IMR-90 (cell line): ENCODE measurements at regions not wholly inside any gene's neighbourhood (a gene's known extent, or its start where the extent isn't known, plus 50 kb on each side); places are given as distances from the start of the nearest gene placed in this dataset.

ENCODE experiments used
- ATAC-seq: fragments of 200-7000 bp; cut with Tn5 transposase; 2 replicates; pipeline ENCODE4 v1.9.1; 2020; ENCODE audit warnings: low read depth, mild to moderate bottlenecking, moderate library complexity
- BruUV-seq: library from RNA; stranded (reverse); fragments of 400-500 nt; replicated peaks from 2 replicates; lab custom pipeline; 2021; lab: Mats Ljungman, UMichigan
- CTCF ChIA-PET: fragments of 300-600 bp; formaldehyde crosslinking; extraction: SDS; loops from one replicate; lab custom pipeline; 2021; ENCODE audit warnings: antibody characterized with exemption; lab: Yijun Ruan, JAX
- POLR2A ChIA-PET: fragments of 300-600 bp; sonication (Branson Sonifier 250); formaldehyde crosslinking; loops from one replicate; lab custom pipeline; 2022; ENCODE audit warnings: antibody characterized with exemption; ENCODE audit not compliant: unreplicated experiment; lab: Charles Lee
- DNase-seq: peaks from one replicate; pipeline ENCODE4 v3.0.0; 2013
- H2AFZ ChIP-seq: replicated peaks from 2 replicates; pipeline ENCODE3; 2013; ENCODE audit warnings: low read length, mild to moderate bottlenecking; ENCODE audit not compliant: poor library complexity
- H2AK5ac ChIP-seq: 2 replicates; pipeline ENCODE4 v1.6.1; 2013; ENCODE audit warnings: low read depth, low read length, inconsistent platforms
- H2AK9ac ChIP-seq: replicated peaks from 2 replicates; pipeline ENCODE3; 2013; ENCODE audit warnings: mild to moderate bottlenecking, low read depth, low read length, moderate library complexity; ENCODE audit not compliant: poor library complexity
- H2BK120ac ChIP-seq: 2 replicates; pipeline ENCODE4 v1.6.1; 2013; ENCODE audit warnings: low read depth, low read length, inconsistent platforms
- H2BK15ac ChIP-seq: 3 replicates; pipeline ENCODE4 v1.6.1; 2013; ENCODE audit warnings: low read depth, low read length, inconsistent platforms
- H2BK20ac ChIP-seq: 2 replicates; pipeline ENCODE4 v1.6.1; 2013; ENCODE audit warnings: low read depth, mild to moderate bottlenecking, inconsistent platforms, low read length, moderate library complexity
- H2BK5ac ChIP-seq: 2 replicates; pipeline ENCODE4 v1.6.1; 2013; ENCODE audit warnings: mild to moderate bottlenecking, low read depth, low read length, inconsistent platforms; ENCODE audit not compliant: poor library complexity, severe bottlenecking
- H3K14ac ChIP-seq: replicated peaks from 2 replicates; pipeline ENCODE4 v1.6.1; 2013; ENCODE audit warnings: low read depth, low read length, inconsistent platforms
- H3K18ac ChIP-seq: 2 replicates; pipeline ENCODE4 v1.6.1; 2013; ENCODE audit warnings: low read depth, low read length, control low read depth
- H3K23ac ChIP-seq: 2 replicates; pipeline ENCODE4 v1.6.1; 2013; ENCODE audit warnings: low read depth, low read length, inconsistent platforms
- H3K27ac ChIP-seq: 2 replicates; pipeline ENCODE4 v1.5.1; 2013; ENCODE audit warnings: mild to moderate bottlenecking, control low read depth, low read length; ENCODE audit not compliant: insufficient read depth
- H3K27me3 ChIP-seq: 2 replicates; pipeline ENCODE4 v1.6.1; 2013; ENCODE audit warnings: low read length; ENCODE audit not compliant: control insufficient read depth, insufficient read depth
- H3K36me3 ChIP-seq: 2 replicates; pipeline ENCODE4 v1.6.1; 2013; ENCODE audit warnings: low read length, mixed read lengths; ENCODE audit not compliant: control insufficient read depth, insufficient read depth
- H3K4ac ChIP-seq: 2 replicates; pipeline ENCODE4 v1.6.1; 2013; ENCODE audit warnings: low read depth, low read length, inconsistent platforms
- H3K4me1 ChIP-seq: 2 replicates; pipeline ENCODE4 v1.6.1; 2013; ENCODE audit warnings: low read length, mixed read lengths; ENCODE audit not compliant: control insufficient read depth, insufficient read depth
- H3K4me2 ChIP-seq: 2 replicates; pipeline ENCODE4 v1.6.1; 2013; ENCODE audit warnings: low read depth, mild to moderate bottlenecking, control low read depth, low read length, moderate library complexity
- H3K4me3 ChIP-seq: 2 replicates; pipeline ENCODE4 v1.5.1; 2013; ENCODE audit warnings: low read depth, mild to moderate bottlenecking, control low read depth, low read length, moderate library complexity; ENCODE audit not compliant: insufficient read depth
- H3K56ac ChIP-seq: 2 replicates; pipeline ENCODE4 v1.6.1; 2013; ENCODE audit warnings: low read length, inconsistent platforms; ENCODE audit not compliant: insufficient read depth; ENCODE audit errors: extremely low read depth
- H3K79me1 ChIP-seq, 2 experiments: 2 replicates each; pipeline ENCODE4 v1.6.1; 2013; ENCODE audit warnings: low read length in 2 of 2, inconsistent platforms in 1 of 2, low read depth in 1 of 2
- H3K9ac ChIP-seq: 2 replicates; pipeline ENCODE4 v1.6.1; 2013; ENCODE audit warnings: low read depth, low read length, control low read depth
- H3K9me1 ChIP-seq: 2 replicates; pipeline ENCODE4 v1.6.1; 2013; ENCODE audit warnings: low read length, inconsistent platforms; ENCODE audit not compliant: insufficient read depth
- H3K9me3 ChIP-seq: 2 replicates; pipeline ENCODE4 v1.6.1; 2013; ENCODE audit warnings: low read length; ENCODE audit not compliant: control insufficient read depth, insufficient read depth
- H4K20me1 ChIP-seq: 2 replicates; pipeline ENCODE4 v1.6.1; 2013; ENCODE audit warnings: low read length, inconsistent platforms; ENCODE audit not compliant: insufficient read depth
- H4K5ac ChIP-seq: 2 replicates; pipeline ENCODE4 v1.6.1; 2013; ENCODE audit warnings: mild to moderate bottlenecking, low read depth, low read length, control low read depth
- H4K8ac ChIP-seq, 2 experiments: 2 replicates each; pipeline ENCODE4 v1.6.1; 2013; ENCODE audit warnings: low read depth in 2 of 2, low read length in 2 of 2, control low read depth in 1 of 2, inconsistent platforms in 1 of 2
- H4K91ac ChIP-seq: 2 replicates; pipeline ENCODE4 v1.6.1; 2013; ENCODE audit warnings: low read depth, low read length, inconsistent platforms; ENCODE audit not compliant: insufficient read depth
- BHLHE40 ChIP-seq: fragments of 150-350 bp; IDR thresholded peaks from 2 replicates; pipeline ENCODE4 v1.6.1; 2016; ENCODE audit warnings: mild to moderate bottlenecking, low read depth, low read length
- CEBPB ChIP-seq: IDR thresholded peaks from 2 replicates; pipeline ENCODE4 v1.6.1; 2012; ENCODE audit warnings: low read depth, low read length, improper control_type of control experiment
- CHD1 ChIP-seq: IDR thresholded peaks from 2 replicates; pipeline ENCODE4 v1.6.1; 2012; ENCODE audit warnings: low read depth, low read length, improper control_type of control experiment
- FOS ChIP-seq: fragments of 150-350 bp; IDR thresholded peaks from 2 replicates; pipeline ENCODE4 v1.6.1; 2016; ENCODE audit warnings: low read depth, low read length
- MAFK ChIP-seq: IDR thresholded peaks from 2 replicates; pipeline ENCODE4 v1.6.1; 2012; ENCODE audit warnings: low read depth, low read length, improper control_type of control experiment
- POLR2A ChIP-seq: IDR thresholded peaks from 2 replicates; pipeline ENCODE4 v1.6.1; 2012; ENCODE audit warnings: mild to moderate bottlenecking, low read depth, low read length
- RAD21 ChIP-seq: IDR thresholded peaks from 2 replicates; pipeline ENCODE4 v1.6.1; 2012; ENCODE audit warnings: low read length, improper control_type of control experiment
- SMC3 ChIP-seq: fragments of 150-350 bp; IDR thresholded peaks from 2 replicates; pipeline ENCODE4 v1.6.1; 2016; ENCODE audit warnings: low read depth, mild to moderate bottlenecking, antibody characterized with exemption, low read length, moderate library complexity
- WGBS, 2 experiments: methylation state at CpG; one replicate each; pipeline versions ENCODE4 v1.1.5 to v1.1.7; 2013; ENCODE audit warnings: missing lambda C conversion rate in 2 of 2; ENCODE audit not compliant: insufficient read length in 1 of 2; ENCODE audit errors: extremely low coverage in 2 of 2; 5-methylcytosine and 5-hydroxymethylcytosine counted together
- dilution Hi-C: fragments of 300-500 bp; cut with HindIII; formaldehyde crosslinking; loops from one replicate; pipeline ENCODE4 v1.14.3; 2018; ENCODE audit warnings: low sequenced_read_pairs; ENCODE audit not compliant: unreplicated experiment
- in situ Hi-C: fragments of 300-500 bp; cut with MboI; formaldehyde crosslinking; loops from 3 replicates; pipeline ENCODE4 v1.14.3; 2019; ENCODE audit warnings: low sequenced_read_pairs, inconsistent platforms, mixed read lengths
- intact Hi-C: fragments of 100-400 bp; cut with micrococcal nuclease; formaldehyde crosslinking; loops from 2 replicates; pipeline ENCODE4 v1.10.0; 2022
- TF ChIP-seq, protein P1 (sequence below): fragments of 150-350 bp; IDR thresholded peaks from 2 replicates; pipeline ENCODE4 v1.6.1; 2017; ENCODE audit warnings: mild to moderate bottlenecking, antibody characterized with exemption, low read length, low read depth
- TF ChIP-seq, protein P2 (sequence below): conservative IDR thresholded peaks from 2 replicates; pipeline ENCODE4 v1.5.1; 2012; ENCODE audit warnings: mild to moderate bottlenecking, low read depth, low read length, improper control_type of control experiment

DNA sequence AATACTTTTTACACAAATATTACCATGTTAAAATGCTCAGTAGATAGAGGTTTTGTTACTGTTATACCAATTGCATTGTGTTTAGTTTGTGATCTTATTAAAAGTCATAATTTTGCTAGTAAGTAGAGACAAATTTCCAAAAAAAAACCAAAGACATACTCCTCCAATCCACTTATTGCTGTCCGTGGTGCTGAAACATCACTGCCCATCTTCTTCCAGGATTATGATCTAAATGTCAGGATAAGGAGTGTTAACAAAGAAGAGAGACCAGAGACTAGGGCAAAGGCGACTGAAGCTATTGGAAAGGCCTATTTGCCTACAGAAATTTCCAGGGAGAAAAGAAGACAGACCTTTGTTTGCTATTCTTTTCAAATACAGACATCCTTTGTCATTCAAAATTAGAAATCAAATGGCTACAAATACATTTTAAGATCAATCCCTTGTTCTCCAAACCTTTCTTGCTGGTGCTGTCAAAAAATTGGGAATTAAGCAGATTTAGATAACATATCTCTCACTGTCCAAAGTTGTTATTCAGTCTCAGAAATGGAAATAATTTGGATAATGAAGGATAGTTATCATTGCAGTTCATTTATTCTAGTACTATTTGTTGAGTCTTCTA is 199.7 kb downstream of the C11orf91 start:
- no peaks in the 10 kb centered on the region for H3K36me3 ChIP-seq
- no peak overlapping the region for H2AK9ac ChIP-seq
- H2BK20ac ChIP-seq: no peak overlapping the region
- no peak overlapping the region for H2BK5ac ChIP-seq
- no peaks in the 10 kb centered on the region for H3K9me3 ChIP-seq
- no peak overlapping the region for H3K4me3 ChIP-seq
- no peaks in the 10 kb centered on the region for H3K9me1 ChIP-seq
- H2BK120ac ChIP-seq: no peak overlapping the region
- DNase-seq (peak; percentile 65), ATAC-seq (no peak)
- no peak overlapping the region for H2AK5ac ChIP-seq
- ChIA-PET CTCF (no interaction called here), POLR2A (no interaction called here)
- no peak overlapping the region for H3K23ac ChIP-seq
- no peak overlapping the region for H4K8ac ChIP-seq
- H4K20me1 ChIP-seq: no peaks in the 10 kb centered on the region
- no peak overlapping the region for H3K4ac ChIP-seq
- no peak overlapping the region for H4K91ac ChIP-seq
- H3K9ac ChIP-seq: no peak overlapping the region
- H2BK15ac ChIP-seq: no peak overlapping the region
- H3K18ac ChIP-seq: no peak overlapping the region
- H2AFZ ChIP-seq: no peak overlapping the region
- intact Hi-C loops (no loop called here), in situ Hi-C loops (no loop called here), dilution Hi-C loops (no loop called here)
- no CpG with 5 or more reads among the region's 2 CpGs for WGBS, 2 experiments
- no peak overlapping the region for H4K5ac ChIP-seq
- H3K56ac ChIP-seq: no peak overlapping the region
- TF ChIP-seq, protein P1, sequence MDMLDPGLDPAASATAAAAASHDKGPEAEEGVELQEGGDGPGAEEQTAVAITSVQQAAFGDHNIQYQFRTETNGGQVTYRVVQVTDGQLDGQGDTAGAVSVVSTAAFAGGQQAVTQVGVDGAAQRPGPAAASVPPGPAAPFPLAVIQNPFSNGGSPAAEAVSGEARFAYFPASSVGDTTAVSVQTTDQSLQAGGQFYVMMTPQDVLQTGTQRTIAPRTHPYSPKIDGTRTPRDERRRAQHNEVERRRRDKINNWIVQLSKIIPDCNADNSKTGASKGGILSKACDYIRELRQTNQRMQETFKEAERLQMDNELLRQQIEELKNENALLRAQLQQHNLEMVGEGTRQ: no peak
- TF ChIP-seq CHD1 (no peak), MAFK (no peak), RAD21 (no peak), SMC3 (no peak), CEBPB (no peak), POLR2A (no peak), BHLHE40 (no peak), FOS (no peak)
- TF ChIP-seq, protein P2, sequence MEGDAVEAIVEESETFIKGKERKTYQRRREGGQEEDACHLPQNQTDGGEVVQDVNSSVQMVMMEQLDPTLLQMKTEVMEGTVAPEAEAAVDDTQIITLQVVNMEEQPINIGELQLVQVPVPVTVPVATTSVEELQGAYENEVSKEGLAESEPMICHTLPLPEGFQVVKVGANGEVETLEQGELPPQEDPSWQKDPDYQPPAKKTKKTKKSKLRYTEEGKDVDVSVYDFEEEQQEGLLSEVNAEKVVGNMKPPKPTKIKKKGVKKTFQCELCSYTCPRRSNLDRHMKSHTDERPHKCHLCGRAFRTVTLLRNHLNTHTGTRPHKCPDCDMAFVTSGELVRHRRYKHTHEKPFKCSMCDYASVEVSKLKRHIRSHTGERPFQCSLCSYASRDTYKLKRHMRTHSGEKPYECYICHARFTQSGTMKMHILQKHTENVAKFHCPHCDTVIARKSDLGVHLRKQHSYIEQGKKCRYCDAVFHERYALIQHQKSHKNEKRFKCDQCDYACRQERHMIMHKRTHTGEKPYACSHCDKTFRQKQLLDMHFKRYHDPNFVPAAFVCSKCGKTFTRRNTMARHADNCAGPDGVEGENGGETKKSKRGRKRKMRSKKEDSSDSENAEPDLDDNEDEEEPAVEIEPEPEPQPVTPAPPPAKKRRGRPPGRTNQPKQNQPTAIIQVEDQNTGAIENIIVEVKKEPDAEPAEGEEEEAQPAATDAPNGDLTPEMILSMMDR: no peak
- H3K27me3 ChIP-seq: no peaks in the 10 kb centered on the region
- no peak overlapping the region for H3K4me2 ChIP-seq
- H3K14ac ChIP-seq: no peak overlapping the region
- no peaks in the 10 kb centered on the region for H3K4me1 ChIP-seq
- no TSS peak for BruUV-seq
- no peak overlapping the region for H3K27ac ChIP-seq
- peaks cover 5 to 20% of the 10 kb centered on the region in 2 experiments; a peak in 3 of 4 replicates for H3K79me1 ChIP-seq
